ENCODE measurements at regions not wholly inside any gene's neighbourhood (a gene's known extent, or its start where the extent isn't known, plus 50 kb on each side); places are given as distances from the start of the nearest gene placed in this dataset.

GRCh38 chr12:78695749-78696148, 168.8 kb upstream of the SYT1 start:
- no peak for DNase-seq (ENCODE audit: low read depth in 2 of 2)

- peak; percentile 4 to 23 for DNase-seq (ENCODE audit: low read depth in 2 of 2)
Measured at GRCh38 chr12:78696267-78696666, 168.3 kb upstream of the SYT1 start.

GRCh38 chr12:78697817-78698415, 166.7 kb upstream of the SYT1 start:
- peak in 1 of 2 donors; percentile 36 for DNase-seq (ENCODE audit: low read depth in 2 of 2)

GRCh38 chr12:78698747-78699146, 165.8 kb upstream of the SYT1 start:
- peak in 1 of 2 donors; percentile 35 for DNase-seq (ENCODE audit: low read depth in 2 of 2)

- DNase-seq (ENCODE audit: low read depth in 2 of 2): no peak
Measured at GRCh38 chr12:78700565-78700964, 164.0 kb upstream of the SYT1 start.

GRCh38 chr12:78703820-78704525, 160.6 kb upstream of the SYT1 start:
- DNase-seq (ENCODE audit: low read depth in 2 of 2): peak; percentile 34 to 88

- no peak for DNase-seq (ENCODE audit: low read depth in 2 of 2)
Measured at GRCh38 chr12:78711954-78712353, 152.6 kb upstream of the SYT1 start.

- no peak for DNase-seq (ENCODE audit: low read depth in 2 of 2)
Measured at GRCh38 chr12:78712834-78713481, 151.6 kb upstream of the SYT1 start.

- no peak for DNase-seq (ENCODE audit: low read depth in 2 of 2)
Measured at GRCh38 chr12:78719721-78720120, 144.9 kb upstream of the SYT1 start.

- DNase-seq (ENCODE audit: low read depth in 2 of 2): peak in 1 of 2 donors; percentile 40
Measured at GRCh38 chr12:78721906-78722305, 142.7 kb upstream of the SYT1 start.

- no peak for DNase-seq (ENCODE audit: low read depth in 2 of 2)
Measured at GRCh38 chr12:78725033-78725432, 139.5 kb upstream of the SYT1 start.

- no peak for DNase-seq (ENCODE audit: low read depth in 2 of 2)
Measured at GRCh38 chr12:78725951-78726580, 138.5 kb upstream of the SYT1 start.

- DNase-seq (ENCODE audit: low read depth in 2 of 2): no peak
Measured at GRCh38 chr12:78726854-78727253, 137.7 kb upstream of the SYT1 start.

- no peak for DNase-seq (ENCODE audit: low read depth in 2 of 2)
Measured at GRCh38 chr12:78732481-78732880, 132.1 kb upstream of the SYT1 start.

GRCh38 chr12:78739653-78740052, 124.9 kb upstream of the SYT1 start:
- no peak for DNase-seq (ENCODE audit: low read depth in 2 of 2)

- no peak for DNase-seq (ENCODE audit: low read depth in 2 of 2)
Measured at GRCh38 chr12:78746001-78746400, 118.6 kb upstream of the SYT1 start.

GRCh38 chr12:78753058-78753457, 111.5 kb upstream of the SYT1 start:
- no peak for DNase-seq (ENCODE audit: low read depth in 2 of 2)

GRCh38 chr12:78756936-78757335, 107.6 kb upstream of the SYT1 start:
- no peak for DNase-seq (ENCODE audit: low read depth in 2 of 2)

- peak; percentile 81 to 93 for DNase-seq (ENCODE audit: low read depth in 2 of 2)
Measured at GRCh38 chr12:78759367-78759766, 105.2 kb upstream of the SYT1 start.

GRCh38 chr12:78760906-78761305, 103.7 kb upstream of the SYT1 start:
- DNase-seq (ENCODE audit: low read depth in 2 of 2): no peak

- no peak for DNase-seq (ENCODE audit: low read depth in 2 of 2)
Measured at GRCh38 chr12:78764913-78765312, 99.7 kb upstream of the SYT1 start.

GRCh38 chr12:78767264-78767981, 97.2 kb upstream of the SYT1 start:
- no peak for DNase-seq (ENCODE audit: low read depth in 2 of 2)
